Testis (tissue), 2 donors: ENCODE measurements at regions not wholly inside any gene's neighbourhood (a gene's known extent, or its start where the extent isn't known, plus 50 kb on each side); places are given as distances from the start of the nearest gene placed in this dataset.

Experiments
- POLR2A ChIP-seq: fragments of 450-650 bp; IDR thresholded peaks from one replicate; pipeline ENCODE4 v1.6.1; 2017; ENCODE audit warnings: antibody characterized with exemption, mild to moderate bottlenecking, moderate library complexity
- TF ChIP-seq, protein P1 (sequence below), 3 experiments: fragments of 450-650 bp in 2 of 3; fragments of 200-600 bp in 1 of 3; sonication (generic) in 1 of 3; IDR thresholded peaks; one replicate each; pipeline ENCODE4 v1.5.1; 2016 to 2019; ENCODE audit warnings: antibody characterized with exemption in 3 of 3, mild to moderate bottlenecking in 2 of 3, moderate library complexity in 1 of 3

GRCh38 chr6:21885111-21885510 lies 291.6 kb downstream of the SOX4 start:
- TF ChIP-seq, protein P1, sequence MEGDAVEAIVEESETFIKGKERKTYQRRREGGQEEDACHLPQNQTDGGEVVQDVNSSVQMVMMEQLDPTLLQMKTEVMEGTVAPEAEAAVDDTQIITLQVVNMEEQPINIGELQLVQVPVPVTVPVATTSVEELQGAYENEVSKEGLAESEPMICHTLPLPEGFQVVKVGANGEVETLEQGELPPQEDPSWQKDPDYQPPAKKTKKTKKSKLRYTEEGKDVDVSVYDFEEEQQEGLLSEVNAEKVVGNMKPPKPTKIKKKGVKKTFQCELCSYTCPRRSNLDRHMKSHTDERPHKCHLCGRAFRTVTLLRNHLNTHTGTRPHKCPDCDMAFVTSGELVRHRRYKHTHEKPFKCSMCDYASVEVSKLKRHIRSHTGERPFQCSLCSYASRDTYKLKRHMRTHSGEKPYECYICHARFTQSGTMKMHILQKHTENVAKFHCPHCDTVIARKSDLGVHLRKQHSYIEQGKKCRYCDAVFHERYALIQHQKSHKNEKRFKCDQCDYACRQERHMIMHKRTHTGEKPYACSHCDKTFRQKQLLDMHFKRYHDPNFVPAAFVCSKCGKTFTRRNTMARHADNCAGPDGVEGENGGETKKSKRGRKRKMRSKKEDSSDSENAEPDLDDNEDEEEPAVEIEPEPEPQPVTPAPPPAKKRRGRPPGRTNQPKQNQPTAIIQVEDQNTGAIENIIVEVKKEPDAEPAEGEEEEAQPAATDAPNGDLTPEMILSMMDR (IDR thresholded peaks at IDR 0.05): no peak
- no peak for TF ChIP-seq POLR2A
